Left renal cortex interstitium (tissue), 4 donors: ENCODE measurements at regions not wholly inside any gene's neighbourhood (a gene's known extent, or its start where the extent isn't known, plus 50 kb on each side); places are given as distances from the start of the nearest gene placed in this dataset.

Source experiments
- DNase-seq, 4 donors: peaks; one replicate each; pipeline ENCODE4 v3.0.0-alpha.2; 2013; ENCODE audit warnings: low read depth in 4 of 4, low spot score in 2 of 4, missing footprints in 1 of 4

DNA sequence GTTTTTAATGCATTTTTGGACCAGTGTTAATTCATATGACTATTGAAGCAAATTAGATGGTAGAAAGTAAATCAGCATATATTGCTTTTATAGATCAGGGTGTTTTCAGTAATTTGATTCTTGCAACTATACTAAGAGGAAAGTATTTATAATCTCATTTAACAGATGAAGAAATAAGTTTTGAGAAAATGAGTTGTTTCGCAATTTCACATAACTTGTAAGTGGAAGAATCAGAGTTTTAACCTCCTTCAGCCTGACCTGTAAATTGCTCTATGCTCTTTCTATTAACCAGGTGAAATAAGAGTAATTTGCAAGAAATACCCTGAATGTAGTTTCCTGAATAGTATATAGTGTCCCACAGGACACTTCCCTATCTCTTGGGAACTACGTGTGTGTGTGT is 1106.8 kb upstream of the RAG2 start:
- DNase-seq, result no peak

DNA sequence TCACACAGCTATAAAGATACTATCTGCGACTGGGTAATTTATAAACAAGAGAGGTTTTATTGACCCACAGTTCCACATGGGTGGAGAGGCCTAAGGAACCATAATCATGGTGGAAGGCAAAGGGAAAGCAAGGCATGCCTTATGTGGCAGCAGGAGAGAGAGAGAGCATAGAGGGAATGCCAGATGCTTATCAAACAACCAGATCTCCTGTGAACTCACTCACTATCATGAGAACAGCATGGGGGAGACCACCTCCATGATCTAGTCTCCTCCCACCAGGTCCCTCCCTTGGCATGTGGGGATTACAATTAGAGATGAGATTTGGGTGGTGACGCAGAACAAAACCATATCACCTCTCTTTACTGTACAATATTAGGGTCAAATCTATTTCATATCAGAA is 1101.6 kb upstream of the RAG2 start:
- DNase-seq, result no peak

- no peak for DNase-seq
These were observed 1097.2 kb upstream of the RAG2 start for GRCh38 chr11:37695283-37695682.

GRCh38 chr11:37689951-37690350 is 1091.9 kb upstream of the RAG2 start:
- no peak for DNase-seq

GRCh38 chr11:37688456-37688855 is 1090.4 kb upstream of the RAG2 start:
- DNase-seq, result no peak

- DNase-seq, result no peak
These were observed 1089.1 kb upstream of the RAG2 start for GRCh38 chr11:37687130-37687529.

DNA sequence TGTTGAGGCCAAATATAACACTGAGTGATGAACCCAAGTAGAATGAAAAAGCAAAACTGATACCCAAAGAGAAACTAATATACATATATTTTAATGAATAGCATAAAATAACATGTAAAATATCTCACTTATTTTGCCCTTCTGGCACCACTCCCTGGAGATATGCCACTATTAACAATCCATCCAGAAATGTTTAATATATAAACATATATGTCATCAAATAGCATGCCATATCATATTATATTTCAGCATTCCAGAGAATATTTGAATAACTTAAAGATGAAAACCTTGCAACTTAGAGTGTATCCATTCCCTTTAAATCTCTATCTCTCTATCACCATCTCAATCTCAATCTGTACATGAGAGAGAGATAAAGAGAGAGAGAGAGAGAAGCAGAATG is 1073.3 kb upstream of the RAG2 start:
- no peak for DNase-seq

DNA sequence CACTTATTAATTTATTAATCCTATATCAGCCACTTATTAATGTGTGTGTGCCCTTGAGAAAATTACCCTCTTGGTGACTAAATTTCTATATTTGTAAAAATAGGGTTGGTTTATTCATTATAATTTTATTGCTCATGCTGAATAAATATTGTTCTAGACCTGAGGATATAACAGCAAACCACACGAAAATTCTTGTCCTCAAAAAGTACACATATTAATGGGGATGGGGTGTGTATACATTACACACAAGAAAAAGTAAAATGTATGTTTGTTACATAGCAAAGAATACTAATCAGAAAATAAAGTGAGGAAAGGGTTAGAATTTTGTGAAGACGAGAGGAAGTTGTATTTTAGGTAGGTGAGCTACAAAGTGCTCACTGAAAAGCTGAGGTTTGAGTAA is 1068.9 kb upstream of the RAG2 start:
- DNase-seq, result no peak

- no peak for DNase-seq
These were observed 1059.6 kb upstream of the RAG2 start for GRCh38 chr11:37657645-37658044.

GRCh38 chr11:37647767-37648166 is 1049.7 kb upstream of the RAG2 start:
- DNase-seq, result no peak

- no peak for DNase-seq
These were observed 1045.9 kb upstream of the RAG2 start for GRCh38 chr11:37643968-37644367.

DNA sequence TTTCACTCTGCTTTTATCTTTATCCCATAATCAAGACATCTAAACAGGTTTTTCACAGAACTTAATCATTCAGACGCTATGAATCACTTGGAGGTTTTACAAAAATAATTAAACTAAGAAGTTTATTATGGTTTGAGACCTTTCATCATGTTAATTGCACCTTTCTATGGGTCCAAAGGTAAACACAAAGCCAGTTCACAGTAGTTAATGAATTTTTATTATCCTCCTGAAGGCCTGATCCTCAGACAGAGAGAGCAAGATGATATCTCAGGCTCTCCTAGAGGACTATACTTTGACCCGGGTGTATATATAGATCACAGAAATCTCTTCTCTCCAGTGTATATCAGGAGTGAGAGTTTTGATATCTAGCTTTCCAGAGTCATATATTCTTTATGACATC is 1044.3 kb upstream of the RAG2 start:
- DNase-seq, result no peak

DNA sequence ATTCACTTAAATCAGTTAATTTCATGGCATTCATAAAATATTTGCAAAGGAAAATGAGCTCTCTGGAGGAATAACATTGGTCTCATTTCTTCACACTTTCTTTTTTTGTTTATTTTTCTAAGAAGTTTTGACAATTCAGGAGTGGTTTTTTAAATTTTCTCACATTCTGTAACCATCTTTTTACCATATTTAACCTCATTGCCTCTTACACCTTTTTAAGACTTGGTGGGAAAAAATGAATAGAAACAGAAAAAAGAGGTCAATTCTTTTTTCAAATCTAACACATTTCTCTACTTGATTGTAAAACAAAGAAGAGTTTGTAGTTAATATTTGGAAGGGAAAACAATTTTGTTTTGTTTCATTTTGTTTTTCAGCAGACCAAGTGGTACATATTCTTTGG is 1034.7 kb upstream of the RAG2 start:
- no peak for DNase-seq

GRCh38 chr11:37630866-37631265 is 1032.8 kb upstream of the RAG2 start:
- no peak for DNase-seq

GRCh38 chr11:37623778-37624177 is 1025.7 kb upstream of the RAG2 start:
- no peak for DNase-seq

- DNase-seq, result no peak
These were observed 1023.6 kb upstream of the RAG2 start for GRCh38 chr11:37621662-37622061.

DNA sequence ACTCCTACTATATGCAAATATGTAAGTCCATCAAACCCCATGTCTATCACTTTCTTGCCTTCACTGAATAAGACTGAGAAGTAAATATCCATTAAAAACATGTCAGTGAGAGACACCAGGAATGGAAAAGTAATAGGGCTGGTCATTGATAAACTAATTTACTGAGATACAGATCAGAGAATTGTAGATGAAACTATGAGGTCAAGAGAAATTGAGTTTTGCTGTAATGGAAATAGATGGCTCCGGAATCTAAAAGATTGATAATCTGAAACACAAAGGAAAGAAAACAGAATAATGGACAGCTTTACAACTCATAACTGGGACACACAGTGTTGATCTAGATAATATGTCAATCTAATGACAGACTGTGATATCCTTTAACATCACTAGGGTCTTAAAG is 1018.3 kb upstream of the RAG2 start:
- no peak for DNase-seq

DNA sequence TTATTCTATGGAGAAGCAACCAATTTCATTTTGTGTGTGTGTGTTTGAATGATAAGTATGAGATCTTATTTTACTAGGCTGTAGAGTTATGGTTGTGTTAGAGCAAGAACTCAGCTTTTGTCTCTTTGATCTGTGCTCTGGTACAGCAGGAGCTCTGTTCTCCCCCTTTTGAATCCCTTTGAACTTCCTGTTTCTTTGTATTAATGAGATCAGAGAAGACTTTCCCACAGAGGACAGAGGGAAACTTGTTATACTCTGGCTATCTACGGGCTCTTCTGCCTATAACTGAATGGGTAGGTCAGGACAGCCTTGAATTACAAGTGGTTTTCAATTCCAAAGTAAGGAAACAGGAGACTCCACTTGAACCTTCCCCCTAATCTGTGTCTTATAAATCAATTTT is 1015.0 kb upstream of the RAG2 start:
- no peak for DNase-seq

GRCh38 chr11:37612146-37612545 is 1014.1 kb upstream of the RAG2 start:
- no peak for DNase-seq

GRCh38 chr11:37605229-37605628 is 1007.2 kb upstream of the RAG2 start:
- DNase-seq, result no peak

DNA sequence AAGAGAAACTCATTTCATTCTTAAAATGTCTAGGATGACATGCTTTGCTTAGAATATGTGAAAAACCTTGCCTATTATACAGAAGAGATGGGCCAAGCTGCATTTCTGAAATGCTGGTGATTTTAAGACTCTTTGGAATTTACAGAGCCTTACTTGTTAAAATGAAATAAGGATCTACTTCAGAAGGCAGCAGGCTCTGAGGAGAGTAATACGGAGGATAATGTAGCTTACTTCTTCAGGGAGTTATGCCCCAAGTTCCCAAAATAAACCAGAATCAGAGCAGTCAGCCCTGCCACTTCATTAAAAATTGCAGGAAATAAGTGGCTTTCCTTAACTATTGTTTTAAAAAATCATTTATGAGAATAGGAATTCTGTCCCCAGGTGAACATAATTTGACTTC is 1000.3 kb upstream of the RAG2 start:
- no peak for DNase-seq

DNA sequence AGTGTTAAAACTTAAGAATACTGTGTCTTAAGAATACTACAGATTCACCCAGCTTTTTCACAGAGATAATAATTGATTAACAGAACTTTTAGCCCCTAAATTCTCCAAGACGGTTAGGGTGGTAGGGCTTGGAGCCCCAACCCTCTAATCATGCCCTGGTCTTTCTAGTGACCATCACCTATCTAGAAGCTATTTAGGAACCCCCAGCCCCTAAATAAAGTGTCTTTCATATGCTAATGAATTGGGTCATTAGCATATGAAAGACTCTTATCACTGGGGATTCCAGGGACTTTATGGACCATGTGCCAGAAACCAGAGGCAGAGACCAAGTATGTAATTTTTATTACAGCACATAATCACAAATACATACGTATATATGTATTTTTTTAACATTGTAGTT is 999.7 kb upstream of the RAG2 start:
- DNase-seq, result no peak

DNA sequence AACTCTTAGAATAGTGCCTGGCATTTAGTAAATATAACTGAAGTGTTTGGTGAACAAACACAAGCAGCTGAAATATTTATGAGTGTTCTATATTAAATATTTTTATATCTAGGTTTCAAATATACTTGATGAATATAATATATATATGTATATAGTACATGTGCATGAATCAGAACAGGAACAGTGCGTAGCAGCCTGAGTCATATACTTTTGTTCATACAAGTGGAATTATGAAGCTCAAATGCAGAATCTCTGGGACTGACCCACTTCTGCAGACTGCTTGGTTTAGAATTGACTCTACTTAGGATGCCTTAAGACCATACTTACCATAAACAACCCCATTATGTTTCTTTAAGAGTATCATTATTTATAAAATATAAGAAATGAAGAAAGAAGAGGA is 997.8 kb upstream of the RAG2 start:
- no peak for DNase-seq

DNA sequence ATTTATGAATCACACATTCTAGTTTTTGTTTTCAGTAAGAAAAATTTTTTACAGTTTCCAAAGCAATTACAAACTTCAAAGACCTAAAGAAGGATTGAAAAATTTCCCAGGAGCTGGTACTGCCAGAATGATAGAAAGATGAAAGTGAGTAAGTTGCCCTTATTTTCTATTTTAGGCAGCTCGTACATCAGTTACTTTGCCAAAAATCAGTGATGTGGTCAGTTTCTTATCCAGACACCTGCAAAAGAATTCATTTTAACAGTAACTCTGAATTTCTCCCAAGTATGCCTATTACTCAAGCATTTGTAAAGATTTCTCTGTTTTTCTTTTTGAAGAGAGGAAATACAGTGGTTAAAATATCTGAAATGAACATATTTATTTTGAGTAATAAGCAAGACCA is 976.3 kb upstream of the RAG2 start:
- DNase-seq, result no peak
